Activated B cell treated with CpG ODN at 0.5 μM for 24 hours (primary cell): ENCODE measurements at regions not wholly inside any gene's neighbourhood (a gene's known extent, or its start where the extent isn't known, plus 50 kb on each side); places are given as distances from the start of the nearest gene placed in this dataset.

Experiments used
- ATAC-seq: fragments of 200-7000 bp; cut with Tn5 transposase; one replicate; pipeline ENCODE4 v1.10.0; 2021; ENCODE audit warnings: low read depth, mild to moderate bottlenecking, moderate library complexity
- CTCF ChIA-PET: fragments of 350-600 bp; sonication (Branson Sonifier 250); formaldehyde crosslinking; loops from one replicate; lab custom pipeline; 2021; ENCODE audit warnings: antibody characterized with exemption; lab: Charles Lee
- POLR2A ChIA-PET: fragments of 350-600 bp; sonication (Branson Sonifier 250); formaldehyde crosslinking; loops from one replicate; lab custom pipeline; 2021; ENCODE audit warnings: antibody characterized with exemption; lab: Charles Lee
- DNase-seq: peaks from one replicate; pipeline ENCODE4 v3.0.0; 2022
- H3K27ac Mint-ChIP-seq: one replicate; pipeline ENCODE4 v1.8.0; 2020; ENCODE audit warnings: mixed read lengths
- H3K27me3 Mint-ChIP-seq: one replicate; pipeline ENCODE4 v1.8.0; 2021; ENCODE audit warnings: mixed read lengths
- H3K36me3 Mint-ChIP-seq: one replicate; pipeline ENCODE4 v1.8.0; 2021; ENCODE audit warnings: low read depth, mixed read lengths
- H3K4me1 Mint-ChIP-seq: one replicate; pipeline ENCODE4 v1.8.0; 2021; ENCODE audit warnings: mixed read lengths
- H3K4me3 Mint-ChIP-seq: one replicate; pipeline ENCODE4 v1.8.0; 2020; ENCODE audit warnings: mild to moderate bottlenecking, mixed read lengths
- H3K9me3 Mint-ChIP-seq: one replicate; pipeline ENCODE4 v1.8.0; 2020; ENCODE audit warnings: mixed read lengths
- intact Hi-C: fragments of 100-400 bp; cut with micrococcal nuclease; formaldehyde crosslinking; loops from one replicate; pipeline ENCODE4 v1.15.1; 2024
- TF ChIP-seq, protein P1 (sequence below): fragments of 200-600 bp; IDR thresholded peaks from one replicate; pipeline ENCODE4 v1.8.0; 2022; ENCODE audit warnings: antibody characterized with exemption, mild to moderate bottlenecking

DNA sequence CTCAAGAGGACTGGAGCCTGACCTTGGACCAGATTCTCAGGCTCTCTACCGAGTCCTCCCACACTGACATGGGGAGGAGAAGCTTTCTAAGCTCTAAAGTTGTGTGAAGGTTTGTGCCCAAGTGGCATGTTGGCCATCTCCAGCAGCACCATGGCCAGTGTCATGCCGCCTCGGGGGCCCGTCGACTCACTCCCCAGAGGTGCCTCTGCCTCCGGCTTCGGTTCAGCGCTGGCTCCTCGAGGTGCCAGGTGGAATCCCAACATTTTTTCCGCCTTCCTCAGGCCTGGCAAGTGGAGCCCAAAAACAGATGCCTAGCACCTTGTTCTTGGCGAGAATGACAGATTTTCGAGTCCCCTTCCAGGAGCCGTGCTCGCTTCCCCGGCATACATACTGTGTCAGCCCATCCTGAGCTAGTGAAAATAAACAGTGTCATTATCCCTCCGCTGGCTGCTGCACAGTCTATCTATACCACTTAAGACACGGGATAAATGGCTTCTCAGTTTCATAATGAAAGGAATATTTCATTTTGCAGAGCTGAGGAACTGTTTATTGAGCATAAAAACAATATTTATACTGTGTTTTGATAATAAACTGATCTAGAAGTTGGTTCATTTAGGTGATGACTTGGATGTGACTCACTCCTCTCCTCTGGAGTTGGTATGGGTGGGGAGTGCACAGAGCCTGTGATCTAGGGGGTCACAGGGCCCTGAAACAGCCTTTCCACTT lies 328.5 kb upstream of the TLE3 start:
- no peak for ATAC-seq
- intact Hi-C loops = no loop called here
- no peak for DNase-seq
- TF ChIP-seq, protein P1, sequence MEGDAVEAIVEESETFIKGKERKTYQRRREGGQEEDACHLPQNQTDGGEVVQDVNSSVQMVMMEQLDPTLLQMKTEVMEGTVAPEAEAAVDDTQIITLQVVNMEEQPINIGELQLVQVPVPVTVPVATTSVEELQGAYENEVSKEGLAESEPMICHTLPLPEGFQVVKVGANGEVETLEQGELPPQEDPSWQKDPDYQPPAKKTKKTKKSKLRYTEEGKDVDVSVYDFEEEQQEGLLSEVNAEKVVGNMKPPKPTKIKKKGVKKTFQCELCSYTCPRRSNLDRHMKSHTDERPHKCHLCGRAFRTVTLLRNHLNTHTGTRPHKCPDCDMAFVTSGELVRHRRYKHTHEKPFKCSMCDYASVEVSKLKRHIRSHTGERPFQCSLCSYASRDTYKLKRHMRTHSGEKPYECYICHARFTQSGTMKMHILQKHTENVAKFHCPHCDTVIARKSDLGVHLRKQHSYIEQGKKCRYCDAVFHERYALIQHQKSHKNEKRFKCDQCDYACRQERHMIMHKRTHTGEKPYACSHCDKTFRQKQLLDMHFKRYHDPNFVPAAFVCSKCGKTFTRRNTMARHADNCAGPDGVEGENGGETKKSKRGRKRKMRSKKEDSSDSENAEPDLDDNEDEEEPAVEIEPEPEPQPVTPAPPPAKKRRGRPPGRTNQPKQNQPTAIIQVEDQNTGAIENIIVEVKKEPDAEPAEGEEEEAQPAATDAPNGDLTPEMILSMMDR = no peak
- no peak overlapping the region for H3K27ac Mint-ChIP-seq
- no peak overlapping the region for H3K4me3 Mint-ChIP-seq
- CTCF ChIA-PET = interaction anchor here (1.3 kb wide), 1 partner anchor 14 kb away, joined by 3 read pairs; no protein-coding TSS in a partner anchor
- no peaks in the 10 kb centered on the region for H3K36me3 Mint-ChIP-seq
- H3K4me1 Mint-ChIP-seq = peaks cover 20% of the 10 kb centered on the region
- peaks cover 4% of the 10 kb centered on the region for H3K9me3 Mint-ChIP-seq
- no peaks in the 10 kb centered on the region for H3K27me3 Mint-ChIP-seq
- POLR2A ChIA-PET = no interaction called here

- CTCF ChIA-PET = interaction anchor here (1.3 kb wide), 2 partner anchors 16 to 42 kb away, joined by 3 to 4 read pairs; no protein-coding TSS in a partner anchor
- Mint-ChIP-seq H3K36me3 (no peaks in the 10 kb centered on the region), H3K27ac (no peak overlapping the region), H3K4me3 (no peak overlapping the region), H3K27me3 (no peaks in the 10 kb centered on the region), H3K9me3 (peaks cover 4% of the 10 kb centered on the region), H3K4me1 (peaks cover 20% of the 10 kb centered on the region)
- POLR2A ChIA-PET = no interaction called here
- ATAC-seq (no peak), DNase-seq (no peak)
- TF ChIP-seq, protein P1 = no peak
- intact Hi-C loops = no loop called here
These were observed 327.3 kb upstream of the TLE3 start for GRCh38 chr15:70424937-70425411.

DNA sequence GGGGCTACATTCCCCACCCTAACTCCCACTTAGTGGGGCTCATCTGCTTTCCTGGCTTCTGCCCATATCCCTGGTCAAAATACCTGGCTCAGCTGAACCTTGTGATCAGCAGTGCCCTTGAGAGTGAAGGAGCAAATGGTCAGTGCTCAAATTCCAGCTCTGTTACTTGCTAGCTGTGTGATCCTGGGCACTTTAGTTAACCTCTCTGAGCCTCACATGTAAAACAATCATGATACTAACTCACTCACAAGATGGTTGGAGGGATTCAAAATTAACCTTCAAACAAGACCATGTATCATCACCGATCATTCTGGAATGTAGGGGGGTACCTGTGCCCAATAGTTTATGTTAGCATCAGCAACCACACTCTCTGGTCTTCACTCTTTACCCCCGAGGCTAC lies 325.6 kb upstream of the TLE3 start:
- H3K27me3 Mint-ChIP-seq = no peaks in the 10 kb centered on the region
- no peak overlapping the region for H3K4me3 Mint-ChIP-seq
- ATAC-seq (no peak), DNase-seq (no peak)
- no peak overlapping the region for H3K27ac Mint-ChIP-seq
- H3K36me3 Mint-ChIP-seq = no peaks in the 10 kb centered on the region
- intact Hi-C loops = no loop called here
- CTCF ChIA-PET = no interaction called here
- POLR2A ChIA-PET = no interaction called here
- TF ChIP-seq, protein P1 = no peak
- H3K4me1 Mint-ChIP-seq = peaks cover 20% of the 10 kb centered on the region
- H3K9me3 Mint-ChIP-seq = peaks cover 4% of the 10 kb centered on the region

DNA sequence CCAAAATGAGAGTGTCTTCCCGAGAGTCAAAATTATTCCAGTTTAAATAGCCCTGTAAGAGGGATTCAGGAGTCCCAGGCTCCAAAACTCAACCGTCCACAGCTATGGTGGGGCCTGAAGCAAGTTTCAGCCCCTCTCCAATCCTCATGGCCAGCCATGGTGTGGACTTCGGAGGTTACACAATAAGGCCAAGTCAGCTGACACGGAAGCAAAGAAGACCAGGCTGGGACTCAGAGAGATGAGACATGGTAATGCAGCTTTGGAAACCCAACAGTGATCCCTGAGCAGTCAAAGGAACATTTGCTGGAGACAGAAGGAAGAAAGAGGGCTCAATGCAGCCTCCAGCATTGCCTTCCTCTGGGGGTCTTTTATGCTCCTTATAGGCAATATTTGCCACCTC lies 324.6 kb upstream of the TLE3 start:
- ATAC-seq (no peak), DNase-seq (no peak)
- peaks cover 13% of the 10 kb centered on the region for H3K4me1 Mint-ChIP-seq
- ChIA-PET CTCF (no interaction called here), POLR2A (no interaction called here)
- TF ChIP-seq, protein P1 = no peak
- no peak overlapping the region for H3K4me3 Mint-ChIP-seq
- peaks cover 4% of the 10 kb centered on the region for H3K9me3 Mint-ChIP-seq
- no peak overlapping the region for H3K27ac Mint-ChIP-seq
- H3K27me3 Mint-ChIP-seq = peaks cover 4% of the 10 kb centered on the region
- no peaks in the 10 kb centered on the region for H3K36me3 Mint-ChIP-seq
- intact Hi-C loops = no loop called here

DNA sequence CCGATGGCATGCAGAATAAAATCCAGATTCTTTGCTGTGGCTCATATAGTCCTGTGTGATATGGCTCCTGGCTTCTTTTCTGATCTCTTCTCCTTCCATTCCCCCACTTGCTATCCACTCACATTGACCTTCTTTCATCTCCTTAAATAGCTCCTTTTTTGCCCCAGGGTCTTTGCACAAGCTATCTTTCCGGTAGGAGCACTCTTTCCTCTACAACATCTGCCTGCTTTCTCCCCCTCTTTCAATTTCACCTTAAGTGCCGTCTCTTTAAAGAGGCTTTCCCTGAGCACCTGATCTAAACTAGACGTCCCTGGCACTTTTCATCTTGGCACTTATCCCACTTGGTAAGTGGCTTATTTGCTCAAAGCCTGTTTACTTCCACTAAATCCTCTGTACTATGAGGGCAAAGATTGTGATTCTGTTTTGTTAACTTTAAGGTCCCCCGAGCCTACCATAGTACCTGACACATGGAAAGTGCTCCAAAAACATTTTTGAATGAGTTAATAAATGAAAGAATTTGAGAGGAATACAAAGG lies 323.3 kb upstream of the TLE3 start:
- TF ChIP-seq, protein P1 = no peak
- no peak for ATAC-seq
- H3K27ac Mint-ChIP-seq = no peak overlapping the region
- H3K36me3 Mint-ChIP-seq = no peaks in the 10 kb centered on the region
- H3K27me3 Mint-ChIP-seq = peaks cover 7% of the 10 kb centered on the region
- peaks cover 4% of the 10 kb centered on the region for H3K9me3 Mint-ChIP-seq
- peaks cover 13% of the 10 kb centered on the region for H3K4me1 Mint-ChIP-seq
- DNase-seq = no peak
- POLR2A ChIA-PET = no interaction called here
- H3K4me3 Mint-ChIP-seq = no peak overlapping the region
- intact Hi-C loops = no loop called here
- CTCF ChIA-PET = no interaction called here
